ENCODE measurements at regions not wholly inside any gene's neighbourhood (a gene's known extent, or its start where the extent isn't known, plus 50 kb on each side); places are given as distances from the start of the nearest gene placed in this dataset.

- no peak for TF ChIP-seq YY1 (IDR thresholded peaks at IDR 0.05; ENCODE audit: low read depth)
These were observed 67.2 kb upstream of the SH3BP4 start for GRCh38 chr2:234884591-234884990.

- TF ChIP-seq REST (IDR thresholded peaks at IDR 0.05; ENCODE audit: low read depth) (no peak), NFIC (IDR thresholded peaks at IDR 0.05) (no peak), YY1 (IDR thresholded peaks at IDR 0.05; ENCODE audit: low read depth) (peak; percentile 88), TAF1 (IDR thresholded peaks at IDR 0.05; ENCODE audit: low read depth) (no peak), RAD21 (IDR thresholded peaks at IDR 0.05; ENCODE audit: low read depth) (peak; percentile 59), EP300 (IDR thresholded peaks at IDR 0.05; ENCODE audit: borderline replicate concordance) (no peak), MAX (IDR thresholded peaks at IDR 0.05) (peak; percentile 13; the same call in 1 of the 2 replicates), USF1 (IDR thresholded peaks at IDR 0.05) (peak; percentile 91)
These were observed 70.2 kb upstream of the SH3BP4 start for GRCh38 chr2:234881413-234882241.

- no peak for TF ChIP-seq RAD21 (IDR thresholded peaks at IDR 0.05; ENCODE audit: low read depth)
- TF ChIP-seq NFIC (IDR thresholded peaks at IDR 0.05): no peak
- no peak for TF ChIP-seq CEBPB (IDR thresholded peaks at IDR 0.05)
- TF ChIP-seq TCF12 (IDR thresholded peaks at IDR 0.05; ENCODE audit: low read depth): no peak
- TF ChIP-seq EGR1 (IDR thresholded peaks at IDR 0.05): no peak
- TF ChIP-seq CREB1 (IDR thresholded peaks at IDR 0.05; ENCODE audit: low read depth): no peak
- no peak for TF ChIP-seq FOXM1 (IDR thresholded peaks at IDR 0.05; ENCODE audit: borderline replicate concordance, low read depth)
- TF ChIP-seq REST (IDR thresholded peaks at IDR 0.05; ENCODE audit: low read depth): no peak
- TF ChIP-seq TAF1 (IDR thresholded peaks at IDR 0.05; ENCODE audit: low read depth): no peak
- no peak for TF ChIP-seq EP300 (IDR thresholded peaks at IDR 0.05; ENCODE audit: borderline replicate concordance)
- TF ChIP-seq YY1 (IDR thresholded peaks at IDR 0.05; ENCODE audit: low read depth): no peak
- TF ChIP-seq MAX (IDR thresholded peaks at IDR 0.05): no peak
- no peak for TF ChIP-seq ZBTB7A (IDR thresholded peaks at IDR 0.05; ENCODE audit: low read depth)
- TF ChIP-seq TEAD4 (IDR thresholded peaks at IDR 0.05): no peak
- no peak for TF ChIP-seq USF1 (IDR thresholded peaks at IDR 0.05)
These were observed 71.1 kb upstream of the SH3BP4 start for GRCh38 chr2:234880551-234881211.

GRCh38 chr2:234879671-234880455 is 72.0 kb upstream of the SH3BP4 start:
- TF ChIP-seq CREB1 (IDR thresholded peaks at IDR 0.05; ENCODE audit: low read depth) (no peak), EP300 (IDR thresholded peaks at IDR 0.05; ENCODE audit: borderline replicate concordance) (no peak), REST (IDR thresholded peaks at IDR 0.05; ENCODE audit: low read depth) (no peak), FOXM1 (IDR thresholded peaks at IDR 0.05; ENCODE audit: borderline replicate concordance, low read depth) (no peak), ZBTB7A (IDR thresholded peaks at IDR 0.05; ENCODE audit: low read depth) (no peak), NFIC (IDR thresholded peaks at IDR 0.05) (no peak), YY1 (IDR thresholded peaks at IDR 0.05; ENCODE audit: low read depth) (no peak), TAF1 (IDR thresholded peaks at IDR 0.05; ENCODE audit: low read depth) (no peak), MAX (IDR thresholded peaks at IDR 0.05) (no peak), CEBPB (IDR thresholded peaks at IDR 0.05) (no peak), USF1 (IDR thresholded peaks at IDR 0.05) (no peak), RAD21 (IDR thresholded peaks at IDR 0.05; ENCODE audit: low read depth) (no peak), EGR1 (IDR thresholded peaks at IDR 0.05) (no peak), TEAD4 (IDR thresholded peaks at IDR 0.05) (no peak)
